IPS-18a (cell line): ENCODE measurements at regions not wholly inside any gene's neighbourhood (a gene's known extent, or its start where the extent isn't known, plus 50 kb on each side); places are given as distances from the start of the nearest gene placed in this dataset.

Experiments used
- H3K27ac ChIP-seq: one replicate; pipeline ENCODE4 v1.5.1; 2013; ENCODE audit warnings: low read length
- H3K27me3 ChIP-seq: one replicate; pipeline ENCODE4 v1.6.1; 2013; ENCODE audit warnings: mild to moderate bottlenecking, low read length; ENCODE audit not compliant: control insufficient read depth, insufficient read depth
- H3K36me3 ChIP-seq: one replicate; pipeline ENCODE4 v1.6.1; 2013; ENCODE audit warnings: low read depth, low read length; ENCODE audit not compliant: control insufficient read depth
- H3K4me1 ChIP-seq: one replicate; pipeline ENCODE4 v1.6.1; 2013; ENCODE audit warnings: low read depth, low read length; ENCODE audit not compliant: control insufficient read depth
- H3K4me3 ChIP-seq: one replicate; pipeline ENCODE4 v1.5.1; 2013; ENCODE audit warnings: low read length
- H3K9ac ChIP-seq: one replicate; pipeline ENCODE4 v1.6.1; 2013; ENCODE audit warnings: mild to moderate bottlenecking, low read length, moderate library complexity
- H3K9me3 ChIP-seq: one replicate; pipeline ENCODE4 v1.6.1; 2013; ENCODE audit warnings: low read depth, low read length; ENCODE audit not compliant: control insufficient read depth

DNA sequence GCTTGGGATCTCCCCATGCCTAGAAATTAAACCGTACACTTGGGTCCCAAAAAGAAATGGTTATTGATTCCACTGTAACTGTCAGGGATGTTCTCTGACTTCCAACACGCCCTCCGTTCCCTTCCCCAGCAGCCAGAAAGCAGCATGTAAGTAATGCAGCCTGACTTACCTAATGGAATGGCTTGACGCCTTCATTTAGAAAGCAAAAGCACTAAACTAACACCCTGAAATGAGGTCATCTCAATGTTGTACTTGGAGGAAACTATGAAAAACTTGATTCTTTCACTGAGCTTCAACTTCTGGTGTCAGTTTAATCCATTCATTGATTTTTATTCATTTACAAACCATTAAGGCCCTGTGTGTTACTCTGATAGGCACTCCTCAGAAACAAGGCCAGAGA lies 110.8 kb upstream of the NOCT start:
- no peak overlapping the region for H3K27ac ChIP-seq
- H3K36me3 ChIP-seq = no peaks in the 10 kb centered on the region
- no peak overlapping the region for H3K9ac ChIP-seq
- no peaks in the 10 kb centered on the region for H3K9me3 ChIP-seq
- H3K4me1 ChIP-seq = peaks cover 3% of the 10 kb centered on the region
- no peaks in the 10 kb centered on the region for H3K27me3 ChIP-seq
- no peak overlapping the region for H3K4me3 ChIP-seq

DNA sequence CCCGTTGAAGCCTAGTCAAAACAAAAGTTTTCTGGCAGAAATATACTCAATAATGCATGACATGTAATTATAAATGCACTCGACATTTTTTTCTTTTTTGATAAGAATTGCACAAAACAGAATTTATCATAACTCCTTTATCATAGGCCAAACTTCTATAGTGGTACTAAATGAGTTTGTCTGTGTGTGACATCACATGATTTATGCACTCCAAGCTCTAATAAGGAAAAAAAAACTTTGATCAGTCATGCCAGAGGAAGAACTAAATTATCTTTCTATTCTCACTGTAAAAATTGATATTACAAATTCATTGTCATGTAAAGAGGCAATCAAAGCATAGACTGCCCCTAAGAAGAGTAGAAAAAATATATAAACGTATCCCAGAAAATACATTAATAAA lies 112.4 kb upstream of the NOCT start:
- Histone ChIP-seq H3K27ac (no peak overlapping the region), H3K4me1 (no peaks in the 10 kb centered on the region), H3K9ac (no peak overlapping the region), H3K27me3 (no peaks in the 10 kb centered on the region), H3K9me3 (no peaks in the 10 kb centered on the region), H3K36me3 (no peaks in the 10 kb centered on the region), H3K4me3 (no peak overlapping the region)

DNA sequence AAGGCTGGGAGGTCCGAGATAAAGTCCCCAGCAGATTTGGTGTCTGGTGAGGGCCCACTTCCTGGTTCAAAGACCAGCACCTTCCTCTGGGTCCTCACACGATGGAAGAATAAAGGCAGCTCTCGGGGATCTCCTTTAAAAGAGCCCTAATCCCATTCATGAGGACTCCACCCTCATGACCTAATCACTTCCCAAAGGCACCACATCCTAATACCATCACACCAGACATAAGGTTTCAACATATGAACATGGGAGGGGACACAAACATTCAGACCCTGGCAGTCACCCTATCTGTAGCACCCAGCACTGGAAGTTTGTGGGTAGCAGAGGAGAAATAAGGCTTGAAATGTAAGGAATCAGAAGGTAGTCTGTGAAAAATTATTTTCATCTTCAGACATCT lies 112.9 kb upstream of the NOCT start:
- Histone ChIP-seq H3K9ac (no peak overlapping the region), H3K4me3 (no peak overlapping the region), H3K27me3 (no peaks in the 10 kb centered on the region), H3K4me1 (no peaks in the 10 kb centered on the region), H3K9me3 (no peaks in the 10 kb centered on the region), H3K36me3 (no peaks in the 10 kb centered on the region), H3K27ac (no peak overlapping the region)

DNA sequence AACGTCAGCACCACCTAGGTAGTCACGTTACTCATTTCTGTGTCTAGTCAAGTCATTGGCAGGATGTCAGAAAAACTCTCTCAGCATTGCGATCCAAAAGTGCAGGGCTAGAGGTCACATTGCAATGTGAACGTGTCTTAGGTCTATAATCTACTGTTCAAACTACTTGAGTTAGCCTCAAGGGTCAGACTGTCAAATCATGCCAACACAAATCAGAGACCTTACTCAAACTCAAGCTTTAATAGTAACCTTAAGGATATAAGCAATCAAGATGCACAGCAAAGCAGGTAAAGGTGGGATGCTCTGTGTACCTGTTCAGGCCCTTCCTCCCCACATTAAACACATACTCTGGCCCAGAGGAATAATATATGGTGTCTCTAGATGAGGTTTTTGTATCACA lies 114.4 kb upstream of the NOCT start:
- no peaks in the 10 kb centered on the region for H3K27me3 ChIP-seq
- no peak overlapping the region for H3K9ac ChIP-seq
- H3K4me1 ChIP-seq = no peaks in the 10 kb centered on the region
- no peak overlapping the region for H3K4me3 ChIP-seq
- no peak overlapping the region for H3K27ac ChIP-seq
- no peaks in the 10 kb centered on the region for H3K9me3 ChIP-seq
- H3K36me3 ChIP-seq = no peaks in the 10 kb centered on the region

DNA sequence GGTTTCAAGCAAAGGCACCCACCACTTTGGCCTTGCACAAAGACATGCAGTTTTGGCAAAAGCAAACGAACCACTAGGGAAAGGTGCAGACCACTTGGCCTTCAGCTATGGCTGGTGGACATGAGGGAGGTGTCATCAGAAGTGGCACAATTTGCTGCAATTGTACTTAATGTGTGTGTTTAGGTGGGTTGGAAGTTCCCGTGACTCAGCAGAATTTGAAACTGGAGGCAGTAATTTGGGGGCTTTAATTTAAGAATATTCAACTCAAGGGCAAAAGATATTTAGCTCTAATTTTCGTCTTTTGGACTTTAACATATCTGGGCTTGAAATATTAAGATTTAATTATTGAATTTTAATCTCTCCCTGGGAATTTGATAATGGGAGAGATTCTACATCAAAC lies 115.6 kb upstream of the NOCT start:
- Histone ChIP-seq H3K27ac (no peak overlapping the region), H3K36me3 (no peaks in the 10 kb centered on the region), H3K4me1 (no peaks in the 10 kb centered on the region), H3K9me3 (no peaks in the 10 kb centered on the region), H3K27me3 (no peaks in the 10 kb centered on the region), H3K9ac (no peak overlapping the region), H3K4me3 (no peak overlapping the region)

DNA sequence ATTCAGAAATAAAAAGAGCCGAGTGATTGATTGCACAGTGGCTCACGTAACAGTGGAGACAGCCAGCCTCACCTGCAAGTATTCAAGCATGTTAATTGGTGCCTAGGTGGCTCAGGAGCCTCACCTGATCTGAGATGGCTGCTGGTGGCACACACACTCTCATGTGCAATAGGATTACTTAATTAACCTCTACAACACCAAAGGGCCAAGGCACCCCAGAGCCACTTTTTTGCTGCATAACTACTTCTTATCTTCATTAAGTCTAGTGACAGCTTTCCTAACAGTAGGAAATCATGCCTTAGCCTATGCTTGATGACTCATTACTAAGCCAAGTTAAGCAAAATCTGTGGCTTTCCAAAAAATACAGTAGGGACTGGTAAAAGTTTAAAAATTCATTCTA lies 117.3 kb upstream of the NOCT start:
- Histone ChIP-seq H3K4me3 (no peak overlapping the region), H3K27ac (no peak overlapping the region), H3K9me3 (no peaks in the 10 kb centered on the region), H3K36me3 (no peaks in the 10 kb centered on the region), H3K9ac (no peak overlapping the region), H3K27me3 (no peaks in the 10 kb centered on the region), H3K4me1 (no peaks in the 10 kb centered on the region)

DNA sequence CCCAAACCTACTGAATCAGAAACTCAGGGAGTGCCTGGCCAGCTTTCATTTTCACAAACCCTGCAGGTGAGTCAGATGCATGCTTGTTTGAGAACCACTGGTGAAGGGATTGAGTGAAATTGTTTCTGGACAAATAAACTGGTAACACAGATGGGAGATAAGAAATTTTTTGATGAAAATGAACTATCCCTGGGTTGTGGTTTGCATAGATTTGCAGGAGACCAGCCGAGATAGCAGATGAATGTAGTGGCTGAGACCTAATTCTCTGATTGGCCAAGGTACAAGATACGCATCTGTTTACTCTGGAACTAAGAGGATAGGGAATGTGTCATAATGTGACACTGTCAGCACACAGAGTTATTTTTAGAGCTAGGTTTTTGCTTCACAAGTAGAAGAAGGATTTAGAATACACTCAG lies 117.8 kb upstream of the NOCT start:
- Histone ChIP-seq H3K9me3 (no peaks in the 10 kb centered on the region), H3K9ac (no peak overlapping the region), H3K4me1 (no peaks in the 10 kb centered on the region), H3K4me3 (no peak overlapping the region), H3K27ac (no peak overlapping the region), H3K27me3 (no peaks in the 10 kb centered on the region), H3K36me3 (no peaks in the 10 kb centered on the region)

DNA sequence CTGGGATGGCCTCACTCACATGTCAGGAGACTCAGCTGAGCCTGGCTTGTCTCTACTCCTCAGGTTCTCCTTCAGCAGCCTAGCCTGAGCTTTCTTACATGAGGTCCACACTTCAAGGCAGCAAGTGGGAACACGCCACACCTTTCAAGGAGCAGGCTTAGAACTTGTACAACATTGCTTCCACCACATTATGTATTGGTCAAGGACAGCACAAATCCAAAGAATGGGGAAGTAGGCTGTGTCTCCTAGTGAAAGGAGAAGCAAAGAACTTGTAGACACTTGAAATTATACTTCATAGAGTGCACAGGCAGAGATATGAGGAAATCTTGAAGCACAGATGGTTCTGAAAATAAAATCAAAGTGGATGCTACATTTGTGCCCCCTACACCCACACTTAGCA lies 120.9 kb upstream of the NOCT start:
- Histone ChIP-seq H3K9ac (no peak overlapping the region), H3K4me1 (peaks cover 18% of the 10 kb centered on the region), H3K27me3 (no peaks in the 10 kb centered on the region), H3K9me3 (no peaks in the 10 kb centered on the region), H3K36me3 (no peaks in the 10 kb centered on the region), H3K27ac (no peak overlapping the region), H3K4me3 (no peak overlapping the region)

DNA sequence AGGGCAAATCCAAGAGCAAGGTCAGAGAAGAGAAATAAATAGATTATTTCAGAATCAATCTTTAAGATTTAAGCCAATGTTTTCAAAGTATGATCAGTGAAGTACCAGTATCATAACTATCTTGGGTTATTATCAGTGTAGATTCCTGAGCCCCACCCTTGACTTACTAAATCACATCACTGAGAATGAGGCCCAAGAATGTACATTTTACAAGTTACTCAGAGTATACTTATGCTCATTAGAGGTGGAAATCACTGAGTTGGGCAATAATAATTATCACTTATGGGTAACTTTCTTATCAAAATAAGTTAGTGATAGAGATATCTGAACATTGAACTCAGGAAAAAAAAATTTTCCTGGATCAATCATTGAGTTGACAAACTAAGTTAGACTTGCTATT lies 121.6 kb upstream of the NOCT start:
- peaks cover 18% of the 10 kb centered on the region for H3K4me1 ChIP-seq
- H3K9ac ChIP-seq = no peak overlapping the region
- H3K36me3 ChIP-seq = no peaks in the 10 kb centered on the region
- H3K4me3 ChIP-seq = no peak overlapping the region
- no peaks in the 10 kb centered on the region for H3K27me3 ChIP-seq
- H3K9me3 ChIP-seq = no peaks in the 10 kb centered on the region
- no peak overlapping the region for H3K27ac ChIP-seq

DNA sequence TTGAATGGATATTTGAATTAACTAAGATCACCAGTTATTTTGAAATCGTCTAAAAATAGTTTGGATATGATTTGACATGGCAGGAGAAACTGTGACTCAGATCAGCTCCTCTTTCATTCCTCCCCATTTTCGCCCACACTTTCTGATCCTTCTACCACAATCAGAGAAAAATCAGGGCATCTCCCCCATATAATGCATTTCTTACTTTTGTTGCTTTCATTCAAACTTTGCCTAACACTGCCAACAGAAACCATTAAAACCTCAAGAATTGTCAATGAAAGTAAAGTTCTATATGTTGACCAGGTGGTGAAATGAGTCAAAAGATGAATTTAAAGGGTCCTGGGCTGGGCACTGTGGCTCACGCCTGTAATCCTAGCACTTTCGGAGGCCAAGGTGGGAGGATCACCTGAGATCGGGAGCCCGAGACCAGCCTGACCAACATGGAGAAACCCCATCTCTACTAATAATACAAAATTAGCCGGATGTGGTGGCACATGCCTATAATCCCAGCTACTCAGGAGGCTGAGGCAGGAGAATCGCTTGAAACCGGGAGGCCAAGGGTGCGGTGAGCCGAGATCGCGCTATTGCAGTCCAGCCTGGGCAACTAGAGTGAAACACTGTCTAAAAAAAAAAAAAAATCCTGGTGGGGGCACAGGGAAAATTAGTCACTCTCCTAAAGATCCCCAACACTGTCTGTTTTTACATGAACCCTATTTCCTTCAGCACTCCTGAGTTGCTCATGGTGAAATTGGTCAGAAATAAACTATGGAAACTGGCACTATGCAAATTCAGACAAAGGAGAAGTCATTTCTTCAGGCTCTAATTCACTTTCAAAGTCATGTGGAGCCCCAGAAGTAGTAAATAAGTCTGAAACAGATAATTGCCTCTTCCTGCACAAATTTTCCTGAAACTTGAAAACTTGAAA lies 122.8 kb upstream of the NOCT start:
- Histone ChIP-seq H3K9me3 (no peaks in the 10 kb centered on the region), H3K27me3 (no peaks in the 10 kb centered on the region), H3K27ac (no peak overlapping the region), H3K9ac (no peak overlapping the region), H3K4me1 (peaks cover 18% of the 10 kb centered on the region), H3K4me3 (no peak overlapping the region), H3K36me3 (no peaks in the 10 kb centered on the region)

DNA sequence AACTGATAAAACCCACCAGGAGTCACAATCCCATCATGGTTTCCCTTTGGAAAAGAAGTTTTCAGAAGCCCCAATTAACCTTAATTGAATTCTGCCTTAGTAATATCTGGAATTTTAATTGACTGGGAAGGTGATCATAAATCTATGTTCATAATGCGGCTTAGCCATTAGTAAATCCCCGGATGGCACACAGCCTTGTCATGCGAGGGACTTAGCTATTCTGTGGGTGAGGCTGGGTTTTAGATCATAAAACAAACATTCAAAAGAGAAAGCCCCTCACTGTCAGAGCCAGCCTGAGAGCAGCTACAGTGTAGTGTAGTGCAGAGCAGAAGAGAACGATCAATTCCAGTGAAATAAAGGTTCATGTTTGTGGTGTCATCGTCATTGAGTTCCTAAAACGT lies 124.0 kb upstream of the NOCT start:
- no peak overlapping the region for H3K27ac ChIP-seq
- peaks cover 18% of the 10 kb centered on the region for H3K4me1 ChIP-seq
- H3K36me3 ChIP-seq = no peaks in the 10 kb centered on the region
- H3K4me3 ChIP-seq = no peak overlapping the region
- no peak overlapping the region for H3K9ac ChIP-seq
- no peaks in the 10 kb centered on the region for H3K27me3 ChIP-seq
- H3K9me3 ChIP-seq = peaks cover 4% of the 10 kb centered on the region

DNA sequence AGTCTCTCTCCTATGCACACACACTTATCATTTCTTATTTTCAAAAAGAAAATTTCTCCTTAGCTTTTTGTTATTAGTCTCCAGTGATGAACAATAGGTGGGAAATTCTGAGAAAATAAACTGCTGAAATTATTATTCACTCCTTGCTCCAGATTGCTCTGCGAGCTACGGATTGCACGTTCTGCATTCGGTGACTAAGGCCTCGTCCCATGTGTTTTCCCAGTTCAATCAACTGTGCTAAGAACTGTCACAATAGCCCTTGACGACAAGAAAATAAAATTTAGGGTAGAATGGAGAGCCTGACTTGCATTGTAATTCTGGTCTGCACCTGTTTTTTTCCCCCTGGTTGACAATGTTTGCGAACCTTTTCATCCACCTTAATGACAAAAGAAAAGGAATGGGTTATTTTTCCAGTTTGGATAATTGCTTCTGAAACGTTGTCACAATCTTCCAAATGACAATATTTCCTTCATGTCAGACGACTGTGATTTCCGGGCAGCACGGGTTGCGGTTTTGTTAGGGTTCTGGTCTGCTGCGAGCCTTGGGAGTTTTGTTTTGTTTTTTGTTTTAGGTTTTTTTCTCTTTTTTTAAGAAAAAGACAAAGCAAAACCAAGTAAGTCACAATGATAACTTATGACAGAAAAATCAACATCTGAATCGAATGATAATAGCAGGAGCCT lies 124.5 kb upstream of the NOCT start:
- Histone ChIP-seq H3K9ac (no peak overlapping the region), H3K4me1 (peaks cover 18% of the 10 kb centered on the region), H3K4me3 (no peak overlapping the region), H3K27ac (no peak overlapping the region), H3K27me3 (no peaks in the 10 kb centered on the region), H3K36me3 (no peaks in the 10 kb centered on the region), H3K9me3 (peaks cover 4% of the 10 kb centered on the region)
